ENCODE measurements at regions not wholly inside any gene's neighbourhood (a gene's known extent, or its start where the extent isn't known, plus 50 kb on each side); places are given as distances from the start of the nearest gene placed in this dataset.

DNA sequence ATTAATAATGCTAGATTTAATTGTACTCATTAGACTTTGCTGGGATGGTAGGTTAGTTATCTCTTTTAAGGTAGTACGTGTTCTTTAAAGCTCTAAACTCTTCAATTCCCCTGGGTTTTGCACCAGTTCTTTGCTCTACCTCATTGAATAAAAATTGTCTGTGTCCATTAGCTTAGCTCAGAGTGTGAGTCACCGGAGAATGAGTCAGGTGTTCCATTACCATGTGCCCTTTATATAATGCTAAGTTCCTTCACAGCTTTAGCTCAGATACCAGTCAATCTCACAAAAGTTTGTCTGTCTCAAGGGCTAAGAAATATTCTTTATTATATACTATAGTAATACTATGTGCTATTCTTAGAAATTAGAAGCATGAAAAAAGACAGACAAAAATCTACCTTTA, 339.4 kb downstream of the PRELID2 start:
- TF ChIP-seq, protein P1, sequence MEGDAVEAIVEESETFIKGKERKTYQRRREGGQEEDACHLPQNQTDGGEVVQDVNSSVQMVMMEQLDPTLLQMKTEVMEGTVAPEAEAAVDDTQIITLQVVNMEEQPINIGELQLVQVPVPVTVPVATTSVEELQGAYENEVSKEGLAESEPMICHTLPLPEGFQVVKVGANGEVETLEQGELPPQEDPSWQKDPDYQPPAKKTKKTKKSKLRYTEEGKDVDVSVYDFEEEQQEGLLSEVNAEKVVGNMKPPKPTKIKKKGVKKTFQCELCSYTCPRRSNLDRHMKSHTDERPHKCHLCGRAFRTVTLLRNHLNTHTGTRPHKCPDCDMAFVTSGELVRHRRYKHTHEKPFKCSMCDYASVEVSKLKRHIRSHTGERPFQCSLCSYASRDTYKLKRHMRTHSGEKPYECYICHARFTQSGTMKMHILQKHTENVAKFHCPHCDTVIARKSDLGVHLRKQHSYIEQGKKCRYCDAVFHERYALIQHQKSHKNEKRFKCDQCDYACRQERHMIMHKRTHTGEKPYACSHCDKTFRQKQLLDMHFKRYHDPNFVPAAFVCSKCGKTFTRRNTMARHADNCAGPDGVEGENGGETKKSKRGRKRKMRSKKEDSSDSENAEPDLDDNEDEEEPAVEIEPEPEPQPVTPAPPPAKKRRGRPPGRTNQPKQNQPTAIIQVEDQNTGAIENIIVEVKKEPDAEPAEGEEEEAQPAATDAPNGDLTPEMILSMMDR (IDR thresholded peaks at IDR 0.05; ENCODE audit: low read depth, low read length) = no peak
- TF ChIP-seq EZH2phosphoT487 (IDR thresholded peaks at IDR 0.05; ENCODE audit: low read depth) = no peak
